Neuronal stem cell (in vitro differentiated cells): ENCODE measurements at regions not wholly inside any gene's neighbourhood (a gene's known extent, or its start where the extent isn't known, plus 50 kb on each side); places are given as distances from the start of the nearest gene placed in this dataset.
A peak's percentile ranks its signal among the peaks of the same experiment; 100 is the strongest.

Experiments used
- DNase-seq: peaks from one replicate; pipeline ENCODE4 v3.0.0-alpha.2; 2013; ENCODE audit warnings: low spot score
- H2AFZ ChIP-seq: one replicate; pipeline ENCODE4 v1.6.1; 2013; ENCODE audit warnings: mild to moderate bottlenecking, low read length, inconsistent platforms
- H2AK5ac ChIP-seq: 2 replicates; pipeline ENCODE4 v1.6.1; 2013; ENCODE audit warnings: low read depth, mild to moderate bottlenecking, inconsistent platforms, low read length, moderate library complexity, mixed read lengths
- H2BK120ac ChIP-seq: 2 replicates; pipeline ENCODE4 v1.6.1; 2013; ENCODE audit warnings: low read depth, mild to moderate bottlenecking, inconsistent platforms, low read length, moderate library complexity, mixed read lengths
- H2BK12ac ChIP-seq: one replicate; pipeline ENCODE4 v1.6.1; 2013; ENCODE audit warnings: low read length, inconsistent platforms
- H2BK15ac ChIP-seq: 2 replicates; pipeline ENCODE4 v1.6.1; 2013; ENCODE audit warnings: mild to moderate bottlenecking, low read length, inconsistent platforms, mixed read lengths
- H2BK5ac ChIP-seq: one replicate; pipeline ENCODE4 v1.6.1; 2013; ENCODE audit warnings: inconsistent platforms, mild to moderate bottlenecking, low read length, moderate library complexity
- H3K14ac ChIP-seq: one replicate; pipeline ENCODE4 v1.6.1; 2013; ENCODE audit warnings: low read length, inconsistent platforms
- H3K18ac ChIP-seq: 2 replicates; pipeline ENCODE4 v1.6.1; 2013; ENCODE audit warnings: low read length, inconsistent platforms
- H3K23ac ChIP-seq: 2 replicates; pipeline ENCODE4 v1.6.1; 2013; ENCODE audit warnings: low read depth, mild to moderate bottlenecking, mixed read lengths, low read length, inconsistent platforms; ENCODE audit not compliant: poor library complexity
- H3K27ac ChIP-seq: replicated peaks from 3 replicates; pipeline ENCODE4 v1.5.1; 2013; ENCODE audit warnings: low read length, inconsistent platforms
- H3K27me3 ChIP-seq, 3 experiments: 2 replicates each; pipeline ENCODE4 v1.6.1; 2013; ENCODE audit warnings: low read length in 3 of 3, mild to moderate bottlenecking in 2 of 3, inconsistent platforms in 1 of 3, low read depth in 1 of 3, mixed read lengths in 1 of 3, moderate library complexity in 1 of 3; ENCODE audit not compliant: control insufficient read depth in 3 of 3, insufficient read depth in 3 of 3
- H3K36me3 ChIP-seq, 2 donors: replicated peaks in 1 of 2; 2 replicates each; pipeline ENCODE4 v1.6.1; 2013; ENCODE audit warnings: low read length in 2 of 2; ENCODE audit not compliant: control insufficient read depth in 2 of 2, insufficient read depth in 2 of 2
- H3K4ac ChIP-seq: 2 replicates; pipeline ENCODE4 v1.6.1; 2013; ENCODE audit warnings: inconsistent platforms, mild to moderate bottlenecking, low read length, moderate library complexity
- H3K4me1 ChIP-seq, 2 donors: 1 replicate in 1 of 2; 2 replicates in 1 of 2; pipeline ENCODE4 v1.6.1; 2013; ENCODE audit warnings: low read length in 2 of 2, low read depth in 1 of 2; ENCODE audit not compliant: control insufficient read depth in 2 of 2, insufficient read depth in 1 of 2
- H3K4me2 ChIP-seq: one replicate; pipeline ENCODE4 v1.6.1; 2013; ENCODE audit warnings: mild to moderate bottlenecking, low read length, inconsistent platforms; ENCODE audit not compliant: insufficient read depth, poor library complexity, severe bottlenecking
- H3K4me3 ChIP-seq, 2 donors: 2 replicates each; pipeline ENCODE4 v1.5.1; 2013; ENCODE audit warnings: low read length in 2 of 2, mild to moderate bottlenecking in 2 of 2, inconsistent platforms in 1 of 2, moderate library complexity in 1 of 2
- H3K79me1 ChIP-seq: one replicate; pipeline ENCODE4 v1.6.1; 2013; ENCODE audit warnings: low read depth, mild to moderate bottlenecking, inconsistent platforms, low read length, moderate library complexity
- H3K9ac ChIP-seq: one replicate; pipeline ENCODE4 v1.6.1; 2013; ENCODE audit warnings: mild to moderate bottlenecking, low read depth, low read length, inconsistent platforms; ENCODE audit not compliant: poor library complexity
- H3K9me3 ChIP-seq, 2 donors: replicated peaks in 1 of 2; 2 replicates each; pipeline versions ENCODE3 to v1.6.1; 2013; ENCODE audit warnings: low read length in 2 of 2, mild to moderate bottlenecking in 2 of 2, inconsistent platforms in 1 of 2, low read depth in 1 of 2, mixed read lengths in 1 of 2, moderate library complexity in 1 of 2; ENCODE audit not compliant: control insufficient read depth in 2 of 2, insufficient read depth in 1 of 2
- H4K8ac ChIP-seq: one replicate; pipeline ENCODE4 v1.6.1; 2013; ENCODE audit warnings: low read depth, mild to moderate bottlenecking, inconsistent platforms, low read length, moderate library complexity
- H4K91ac ChIP-seq: one replicate; pipeline ENCODE4 v1.6.1; 2013; ENCODE audit warnings: low read length, low read depth, mild to moderate bottlenecking, inconsistent platforms; ENCODE audit not compliant: poor library complexity
- WGBS, 2 donors: extraction: QIAGEN DNeasy Blood & Tissue Kit; methylation state at CpG; one replicate each; pipeline ENCODE4 v1.1.7; 2013; ENCODE audit warnings: missing lambda C conversion rate in 2 of 2, mixed read lengths in 1 of 2; ENCODE audit not compliant: insufficient read length in 2 of 2, insufficient replicate concordance in 1 of 2; ENCODE audit errors: extremely low coverage in 2 of 2; 5-methylcytosine and 5-hydroxymethylcytosine counted together

DNA sequence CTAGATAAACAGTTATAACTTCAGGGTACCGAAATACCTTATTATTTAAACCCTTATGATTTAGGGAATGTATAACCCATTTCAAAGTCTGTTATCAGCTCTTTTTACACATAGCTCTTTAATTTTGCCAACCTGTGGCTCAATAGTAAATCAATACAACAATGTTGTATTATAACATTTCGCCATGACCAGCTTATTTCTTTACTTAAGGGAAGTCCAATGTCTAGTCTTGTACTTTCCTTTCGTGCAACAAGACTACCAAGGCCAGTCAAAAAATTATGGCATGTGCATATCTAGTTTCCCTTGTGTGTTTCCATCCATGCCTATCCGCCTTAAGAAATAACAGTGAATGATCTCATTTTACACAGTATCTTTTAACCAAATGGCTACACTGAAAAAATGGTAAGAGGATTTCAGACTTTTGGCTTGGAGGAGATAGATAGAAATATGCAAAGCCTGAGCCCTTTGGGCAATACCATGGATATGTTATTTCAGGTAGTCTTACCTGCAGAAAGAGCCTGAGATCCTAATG lies 239.5 kb upstream of the RPS23 start:
- Histone ChIP-seq H3K4me2 (no peak overlapping the region), H2BK5ac (no peak overlapping the region), H3K23ac (no peak overlapping the region), H2BK12ac (no peak overlapping the region), H3K4ac (no peak overlapping the region), H3K27ac (no peak overlapping the region), H3K14ac (no peak overlapping the region), H3K9me3 (no peaks in the 10 kb centered on the region), H2AFZ (no peak overlapping the region), H2AK5ac (no peak overlapping the region), H3K9ac (no peak overlapping the region), H4K91ac (no peak overlapping the region), H3K36me3 (no peaks in the 10 kb centered on the region), H4K8ac (no peak overlapping the region), H3K79me1 (no peaks in the 10 kb centered on the region), H2BK120ac (no peak overlapping the region), H3K4me3 (no peak overlapping the region), H3K4me1 (peaks cover 1 to 6% of the 10 kb centered on the region in 2 donors), H3K27me3 (no peaks in the 10 kb centered on the region), H2BK15ac (no peak overlapping the region), H3K18ac (no peak overlapping the region)
- DNase-seq = no peak
- no CpG with 5 or more reads among the region's 4 CpGs for WGBS, 2 donors

DNA sequence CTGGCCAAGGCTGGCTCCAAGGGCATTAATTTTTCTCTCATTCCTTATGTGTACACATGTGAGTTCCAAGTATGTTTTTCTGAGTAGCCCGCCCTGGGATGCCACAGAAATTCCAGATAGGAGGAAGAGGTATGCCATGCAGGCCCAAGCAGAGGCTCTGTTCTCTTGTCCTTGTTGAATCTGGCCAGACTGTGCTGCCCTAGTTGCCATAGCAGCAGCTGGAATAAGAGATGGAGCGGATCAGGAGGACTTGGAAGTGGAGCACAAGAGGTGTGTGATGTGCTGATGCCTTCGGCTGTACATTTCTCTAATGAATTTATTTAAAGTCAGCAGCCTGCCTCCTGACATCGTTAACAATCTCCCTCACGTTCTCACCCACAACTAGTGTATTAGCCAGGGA lies 235.6 kb upstream of the RPS23 start:
- no peak overlapping the region for H2BK15ac ChIP-seq
- H3K4me2 ChIP-seq = no peak overlapping the region
- H3K18ac ChIP-seq = no peak overlapping the region
- H4K8ac ChIP-seq = no peak overlapping the region
- no peaks in the 10 kb centered on the region for H3K9me3 ChIP-seq
- H3K36me3 ChIP-seq = no peaks in the 10 kb centered on the region
- DNase-seq = peak; percentile 12
- H2BK5ac ChIP-seq = no peak overlapping the region
- peaks cover 4 to 8% of the 10 kb centered on the region in 2 donors for H3K4me1 ChIP-seq
- no peak overlapping the region for H4K91ac ChIP-seq
- no CpG with 5 or more reads among the region's 5 CpGs for whole genome bisulfite sequencing, 2 donors
- peak overlapping the region; percentile 63 for H2AFZ ChIP-seq
- no peak overlapping the region for H3K4me3 ChIP-seq
- no peak overlapping the region for H3K23ac ChIP-seq
- H3K27ac ChIP-seq = no peak overlapping the region
- no peak overlapping the region for H2BK12ac ChIP-seq
- H2AK5ac ChIP-seq = no peak overlapping the region
- no peaks in the 10 kb centered on the region for H3K79me1 ChIP-seq
- H2BK120ac ChIP-seq = no peak overlapping the region
- H3K4ac ChIP-seq = no peak overlapping the region
- no peaks in the 10 kb centered on the region for H3K27me3 ChIP-seq
- no peak overlapping the region for H3K14ac ChIP-seq
- no peak overlapping the region for H3K9ac ChIP-seq

DNA sequence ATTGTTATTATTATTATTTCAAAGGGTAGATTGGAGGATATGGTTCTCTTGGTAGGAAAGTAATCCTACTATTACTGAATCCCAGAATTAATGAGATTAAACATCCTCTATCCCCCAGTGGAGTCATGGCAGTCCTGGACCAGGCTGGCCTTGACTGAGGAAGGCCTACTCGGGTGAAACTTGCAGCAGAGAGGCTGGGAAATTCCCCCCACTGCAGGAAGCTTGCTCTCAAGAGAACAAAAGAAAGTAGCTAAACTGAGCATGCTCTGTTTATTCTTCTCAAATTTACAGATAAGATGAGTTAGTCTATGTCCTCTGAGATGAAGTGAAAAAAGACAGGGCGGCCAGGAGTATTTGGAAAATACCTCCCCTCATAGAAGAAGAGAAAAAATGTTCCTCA lies 233.9 kb upstream of the RPS23 start:
- H3K9me3 ChIP-seq = peaks cover 0 to 2% of the 10 kb centered on the region in 2 donors
- H3K14ac ChIP-seq = no peak overlapping the region
- H3K4ac ChIP-seq = no peak overlapping the region
- no peak overlapping the region for H2AK5ac ChIP-seq
- H3K23ac ChIP-seq = no peak overlapping the region
- no peak overlapping the region for H3K4me2 ChIP-seq
- no peak overlapping the region for H3K18ac ChIP-seq
- DNase-seq = no peak
- no peak overlapping the region for H4K8ac ChIP-seq
- no peak overlapping the region for H2AFZ ChIP-seq
- WGBS, 2 donors = no CpG with 5 or more reads among the region's 2 CpGs
- H3K27ac ChIP-seq = no peak overlapping the region
- no peak overlapping the region for H3K9ac ChIP-seq
- no peaks in the 10 kb centered on the region for H3K36me3 ChIP-seq
- no peak overlapping the region for H2BK120ac ChIP-seq
- H2BK15ac ChIP-seq = no peak overlapping the region
- no peak overlapping the region for H3K4me3 ChIP-seq
- no peaks in the 10 kb centered on the region for H3K27me3 ChIP-seq
- H2BK5ac ChIP-seq = no peak overlapping the region
- H3K79me1 ChIP-seq = no peaks in the 10 kb centered on the region
- H2BK12ac ChIP-seq = no peak overlapping the region
- peaks cover 4 to 8% of the 10 kb centered on the region in 2 donors for H3K4me1 ChIP-seq
- no peak overlapping the region for H4K91ac ChIP-seq

DNA sequence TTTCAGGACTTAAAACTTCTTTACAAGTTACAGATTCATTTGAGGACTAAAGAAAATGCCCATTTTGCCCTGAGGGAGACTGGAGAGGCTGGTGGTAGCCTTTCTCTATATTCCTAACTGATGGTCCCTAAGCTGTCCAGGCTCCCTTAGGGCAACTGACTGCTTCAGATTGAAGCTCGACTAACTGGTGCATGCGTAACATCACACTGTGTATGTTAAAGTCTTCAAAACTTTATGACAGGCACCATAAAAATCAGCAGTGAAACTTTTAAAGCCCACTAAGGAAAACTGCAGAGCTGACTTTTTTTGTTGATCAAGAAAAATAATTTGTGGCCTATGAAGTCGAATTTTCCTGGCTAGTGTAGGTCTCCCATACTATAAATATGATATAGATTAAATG lies 233.0 kb upstream of the RPS23 start:
- Histone ChIP-seq H3K4me2 (no peak overlapping the region), H2BK5ac (no peak overlapping the region), H2BK120ac (no peak overlapping the region), H2BK15ac (no peak overlapping the region), H3K9ac (no peak overlapping the region), H3K18ac (no peak overlapping the region), H3K27ac (no peak overlapping the region), H3K23ac (no peak overlapping the region), H2BK12ac (no peak overlapping the region), H3K36me3 (no peaks in the 10 kb centered on the region), H3K4me3 (no peak overlapping the region), H3K9me3 (peaks cover 2 to 5% of the 10 kb centered on the region in 2 donors), H2AK5ac (no peak overlapping the region), H2AFZ (no peak overlapping the region), H3K4ac (no peak overlapping the region), H4K8ac (no peak overlapping the region), H3K4me1 (peaks cover 4 to 8% of the 10 kb centered on the region in 2 donors), H3K14ac (no peak overlapping the region), H3K27me3 (no peaks in the 10 kb centered on the region), H3K79me1 (no peaks in the 10 kb centered on the region), H4K91ac (no peak overlapping the region)
- WGBS, 2 donors = no CpG with 5 or more reads among the region's 3 CpGs
- no peak for DNase-seq
